Uterus (tissue), 3 donors: ENCODE measurements at regions not wholly inside any gene's neighbourhood (a gene's known extent, or its start where the extent isn't known, plus 50 kb on each side); places are given as distances from the start of the nearest gene placed in this dataset.

Source experiments
- DNase-seq, 2 donors: peaks; one replicate each; pipeline ENCODE4 v3.0.0-alpha.2; 2019 to 2020
- H3K27ac ChIP-seq, 2 donors: fragments of 200-600 bp; sonication (generic); 1 replicate in 1 of 2; 2 replicates in 1 of 2; pipeline ENCODE4 v1.5.1; 2016 to 2018
- H3K27me3 ChIP-seq, 2 donors: fragments of 200-600 bp; sonication (generic); one replicate each; pipeline ENCODE4 v1.5.1; 2018 to 2019; ENCODE audit warnings: control low read depth in 1 of 2
- H3K36me3 ChIP-seq, 2 donors: fragments of 200-600 bp; sonication (generic); one replicate each; pipeline ENCODE4 v1.5.1; 2019; ENCODE audit warnings: control low read depth in 1 of 2
- H3K4me1 ChIP-seq, 2 donors: fragments of 200-600 bp; sonication (generic); one replicate each; pipeline ENCODE4 v1.5.1; 2018 to 2019; ENCODE audit warnings: control low read depth in 1 of 2
- H3K4me3 ChIP-seq, 2 donors: fragments of 200-600 bp; sonication (generic); 1 replicate in 1 of 2; 2 replicates in 1 of 2; pipeline ENCODE4 v1.5.1; 2018 to 2019; ENCODE audit warnings: mild to moderate bottlenecking in 1 of 2
- H3K9me3 ChIP-seq, 2 donors: fragments of 200-600 bp; sonication (generic); one replicate each; pipeline ENCODE4 v1.5.1; 2019; ENCODE audit warnings: control low read depth in 1 of 2
- CTCF ChIP-seq, 4 experiments: fragments of 200-600 bp in 2 of 4; fragments of 450-650 bp in 2 of 4; sonication (generic) in 2 of 4; IDR thresholded peaks; one replicate each; pipeline ENCODE4 v1.5.1; 2016 to 2019; ENCODE audit warnings: antibody characterized with exemption in 4 of 4, mild to moderate bottlenecking in 2 of 4, moderate library complexity in 1 of 4
- POLR2A ChIP-seq, 2 donors: fragments of 450-650 bp; IDR thresholded peaks; one replicate each; pipeline ENCODE4 v1.6.1; 2016; ENCODE audit warnings: antibody characterized with exemption in 2 of 2, mild to moderate bottlenecking in 1 of 2, moderate library complexity in 1 of 2
- intact Hi-C: fragments of 100-400 bp; cut with DNase I; formaldehyde crosslinking; loops from one replicate; pipeline ENCODE4 v1.15.1; 2023; ENCODE audit warnings: low total_unique reads
- donor health status: DM: yes; HTN: yes; CAD: no.

GRCh38 chr17:53330756-53331155, 492.0 kb upstream of the KIF2B start:
- Histone ChIP-seq H3K27ac (no peak overlapping the region), H3K27me3 (no peaks in the 10 kb centered on the region), H3K36me3 (no peaks in the 10 kb centered on the region), H3K4me3 (no peak overlapping the region), H3K9me3 (no peaks in the 10 kb centered on the region), H3K4me1 (no peaks in the 10 kb centered on the region)
- intact Hi-C loops, result no loop called here
- no peak for TF ChIP-seq CTCF (IDR thresholded peaks at IDR 0.05)
- no peak for DNase-seq

GRCh38 chr17:53321651-53322050, 501.1 kb upstream of the KIF2B start:
- DNase-seq, result no peak
- no peak overlapping the region for H3K4me3 ChIP-seq
- no peak overlapping the region for H3K27ac ChIP-seq
- no peaks in the 10 kb centered on the region for H3K9me3 ChIP-seq
- no peaks in the 10 kb centered on the region for H3K4me1 ChIP-seq
- H3K36me3 ChIP-seq, result no peaks in the 10 kb centered on the region
- TF ChIP-seq CTCF (IDR thresholded peaks at IDR 0.05) (no peak), POLR2A (IDR thresholded peaks at IDR 0.05) (no peak)
- intact Hi-C loops, result no loop called here
- H3K27me3 ChIP-seq, result no peaks in the 10 kb centered on the region

- intact Hi-C loops, result no loop called here
- Histone ChIP-seq H3K4me1 (no peaks in the 10 kb centered on the region), H3K27me3 (no peaks in the 10 kb centered on the region), H3K9me3 (no peaks in the 10 kb centered on the region), H3K4me3 (no peak overlapping the region), H3K27ac (no peak overlapping the region), H3K36me3 (no peaks in the 10 kb centered on the region)
- DNase-seq, result no peak
- TF ChIP-seq POLR2A (IDR thresholded peaks at IDR 0.05) (no peak), CTCF (IDR thresholded peaks at IDR 0.05) (no peak)
These were observed 502.8 kb upstream of the KIF2B start for GRCh38 chr17:53319947-53320346.

- Histone ChIP-seq H3K4me3 (no peak overlapping the region), H3K9me3 (no peaks in the 10 kb centered on the region), H3K27ac (no peak overlapping the region), H3K4me1 (no peaks in the 10 kb centered on the region), H3K27me3 (no peaks in the 10 kb centered on the region), H3K36me3 (no peaks in the 10 kb centered on the region)
- TF ChIP-seq POLR2A (IDR thresholded peaks at IDR 0.05) (no peak), CTCF (IDR thresholded peaks at IDR 0.05) (no peak)
- no peak for DNase-seq
- intact Hi-C loops, result no loop called here
These were observed 505.7 kb upstream of the KIF2B start for GRCh38 chr17:53316988-53317387.

GRCh38 chr17:53316073-53316472, 506.7 kb upstream of the KIF2B start:
- Histone ChIP-seq H3K36me3 (no peaks in the 10 kb centered on the region), H3K27ac (no peak overlapping the region), H3K4me3 (no peak overlapping the region), H3K9me3 (no peaks in the 10 kb centered on the region), H3K27me3 (no peaks in the 10 kb centered on the region), H3K4me1 (no peaks in the 10 kb centered on the region)
- intact Hi-C loops, result no loop called here
- TF ChIP-seq POLR2A (IDR thresholded peaks at IDR 0.05) (no peak), CTCF (IDR thresholded peaks at IDR 0.05) (no peak)
- DNase-seq, result no peak
